ENCODE measurements at regions not wholly inside any gene's neighbourhood (a gene's known extent, or its start where the extent isn't known, plus 50 kb on each side); places are given as distances from the start of the nearest gene placed in this dataset.

DNA sequence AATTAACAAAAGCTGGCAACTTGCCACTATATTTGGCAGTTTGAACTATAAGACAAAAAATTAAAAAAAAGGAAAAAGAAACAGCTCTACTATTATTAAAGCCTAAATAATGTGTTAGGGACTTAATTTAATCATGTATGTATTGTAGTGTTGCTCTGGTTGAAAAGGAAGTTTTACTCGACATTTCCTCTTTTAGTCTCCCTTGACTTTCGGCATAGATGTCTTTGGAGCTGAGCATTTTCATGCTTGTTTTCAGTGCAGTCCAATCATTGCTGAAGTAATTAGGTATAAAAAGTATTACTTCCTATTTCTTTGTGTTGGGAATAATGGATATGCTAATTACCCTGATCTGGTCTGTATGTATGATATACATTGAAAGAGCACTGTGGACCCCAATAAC lies 216.8 kb upstream of the KLF6 start:
- TF ChIP-seq, protein P1, sequence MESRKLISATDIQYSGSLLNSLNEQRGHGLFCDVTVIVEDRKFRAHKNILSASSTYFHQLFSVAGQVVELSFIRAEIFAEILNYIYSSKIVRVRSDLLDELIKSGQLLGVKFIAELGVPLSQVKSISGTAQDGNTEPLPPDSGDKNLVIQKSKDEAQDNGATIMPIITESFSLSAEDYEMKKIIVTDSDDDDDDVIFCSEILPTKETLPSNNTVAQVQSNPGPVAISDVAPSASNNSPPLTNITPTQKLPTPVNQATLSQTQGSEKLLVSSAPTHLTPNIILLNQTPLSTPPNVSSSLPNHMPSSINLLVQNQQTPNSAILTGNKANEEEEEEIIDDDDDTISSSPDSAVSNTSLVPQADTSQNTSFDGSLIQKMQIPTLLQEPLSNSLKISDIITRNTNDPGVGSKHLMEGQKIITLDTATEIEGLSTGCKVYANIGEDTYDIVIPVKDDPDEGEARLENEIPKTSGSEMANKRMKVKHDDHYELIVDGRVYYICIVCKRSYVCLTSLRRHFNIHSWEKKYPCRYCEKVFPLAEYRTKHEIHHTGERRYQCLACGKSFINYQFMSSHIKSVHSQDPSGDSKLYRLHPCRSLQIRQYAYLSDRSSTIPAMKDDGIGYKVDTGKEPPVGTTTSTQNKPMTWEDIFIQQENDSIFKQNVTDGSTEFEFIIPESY (IDR thresholded peaks at IDR 0.05): no peak
- TF ChIP-seq, protein P2, sequence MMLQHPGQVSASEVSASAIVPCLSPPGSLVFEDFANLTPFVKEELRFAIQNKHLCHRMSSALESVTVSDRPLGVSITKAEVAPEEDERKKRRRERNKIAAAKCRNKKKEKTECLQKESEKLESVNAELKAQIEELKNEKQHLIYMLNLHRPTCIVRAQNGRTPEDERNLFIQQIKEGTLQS (IDR thresholded peaks at IDR 0.05): no peak
- TF ChIP-seq, protein P3, sequence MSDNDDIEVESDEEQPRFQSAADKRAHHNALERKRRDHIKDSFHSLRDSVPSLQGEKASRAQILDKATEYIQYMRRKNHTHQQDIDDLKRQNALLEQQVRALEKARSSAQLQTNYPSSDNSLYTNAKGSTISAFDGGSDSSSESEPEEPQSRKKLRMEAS (IDR thresholded peaks at IDR 0.05): no peak
- TF ChIP-seq NR2F2 (IDR thresholded peaks at IDR 0.05) (no peak), RAD21 (IDR thresholded peaks at IDR 0.05) (no peak), HNF4G (IDR thresholded peaks at IDR 0.05) (no peak), FOXA1 (IDR thresholded peaks at IDR 0.05) (no peak), FOXA2 (IDR thresholded peaks at IDR 0.05) (no peak), YY1 (IDR thresholded peaks at IDR 0.05) (no peak), GABPA (IDR thresholded peaks at IDR 0.05 in 1 of 2, conservative IDR thresholded peaks at IDR 0.05 in 1 of 2) (no peak), HNF4A (conservative IDR thresholded peaks at IDR 0.05) (no peak), RXRA (IDR thresholded peaks at IDR 0.05) (no peak), TAF1 (conservative IDR thresholded peaks at IDR 0.05) (no peak), SP1 (IDR thresholded peaks at IDR 0.05) (no peak)
- TF ChIP-seq, protein P4, sequence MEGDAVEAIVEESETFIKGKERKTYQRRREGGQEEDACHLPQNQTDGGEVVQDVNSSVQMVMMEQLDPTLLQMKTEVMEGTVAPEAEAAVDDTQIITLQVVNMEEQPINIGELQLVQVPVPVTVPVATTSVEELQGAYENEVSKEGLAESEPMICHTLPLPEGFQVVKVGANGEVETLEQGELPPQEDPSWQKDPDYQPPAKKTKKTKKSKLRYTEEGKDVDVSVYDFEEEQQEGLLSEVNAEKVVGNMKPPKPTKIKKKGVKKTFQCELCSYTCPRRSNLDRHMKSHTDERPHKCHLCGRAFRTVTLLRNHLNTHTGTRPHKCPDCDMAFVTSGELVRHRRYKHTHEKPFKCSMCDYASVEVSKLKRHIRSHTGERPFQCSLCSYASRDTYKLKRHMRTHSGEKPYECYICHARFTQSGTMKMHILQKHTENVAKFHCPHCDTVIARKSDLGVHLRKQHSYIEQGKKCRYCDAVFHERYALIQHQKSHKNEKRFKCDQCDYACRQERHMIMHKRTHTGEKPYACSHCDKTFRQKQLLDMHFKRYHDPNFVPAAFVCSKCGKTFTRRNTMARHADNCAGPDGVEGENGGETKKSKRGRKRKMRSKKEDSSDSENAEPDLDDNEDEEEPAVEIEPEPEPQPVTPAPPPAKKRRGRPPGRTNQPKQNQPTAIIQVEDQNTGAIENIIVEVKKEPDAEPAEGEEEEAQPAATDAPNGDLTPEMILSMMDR (IDR thresholded peaks at IDR 0.05; ENCODE audit: low read depth, low read length, missing input control): no peak
- Histone ChIP-seq H3K9me3 (ENCODE audit: control insufficient read depth in 4 of 4, low read length in 3 of 4) (peaks cover 0 to 4% (median 0%) of the 10 kb centered on the region in 4 donors), H3K4me3 (ENCODE audit: low read depth in 1 of 3, low read length in 3 of 3) (no peak overlapping the region), H3K27me3 (ENCODE audit: control insufficient read depth in 4 of 4, insufficient read depth in 4 of 4, low read length in 3 of 4) (no peaks in the 10 kb centered on the region), H3K27ac (ENCODE audit: low read depth in 1 of 2, low read length in 2 of 2) (no peak overlapping the region), H3K9ac (ENCODE audit: low read depth in 1 of 2, low read length in 2 of 2) (no peak overlapping the region), H3K4me1 (ENCODE audit: control insufficient read depth in 4 of 4, insufficient read depth in 4 of 4, low read length in 3 of 4) (no peaks in the 10 kb centered on the region), H3K36me3 (ENCODE audit: control insufficient read depth in 4 of 4, insufficient read depth in 3 of 4, low read depth in 1 of 4, low read length in 3 of 4) (no peaks in the 10 kb centered on the region)
- WGBS: 84% methylated on average over 2 of the region's 2 CpGs
- DNase-seq (ENCODE audit: low spot score): no peak

DNA sequence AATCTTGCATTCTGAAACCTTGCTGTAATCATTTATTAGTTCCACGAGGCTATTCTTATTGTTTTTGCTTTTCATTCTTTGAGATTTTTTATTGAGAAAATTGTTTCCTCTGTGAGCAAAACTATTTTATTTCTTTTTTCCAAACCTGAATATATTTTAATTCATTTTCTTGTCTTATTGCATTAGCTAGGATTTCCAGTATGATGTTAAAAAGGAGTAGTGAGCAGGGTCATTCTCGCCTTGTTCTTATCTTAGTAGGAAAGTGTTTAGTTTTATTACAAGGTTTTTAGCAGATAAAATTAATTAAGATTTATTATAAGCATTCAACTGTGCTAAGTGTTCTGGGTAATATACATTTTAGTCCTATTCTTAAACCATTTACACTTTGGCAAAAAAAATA lies 214.6 kb upstream of the KLF6 start:
- Histone ChIP-seq H3K36me3 (ENCODE audit: control insufficient read depth in 4 of 4, insufficient read depth in 3 of 4, low read depth in 1 of 4, low read length in 3 of 4) (peaks cover 0 to 1% (median 0%) of the 10 kb centered on the region in 4 donors), H3K9me3 (ENCODE audit: control insufficient read depth in 4 of 4, low read length in 3 of 4) (peaks cover 0 to 4% (median 0%) of the 10 kb centered on the region in 4 donors), H3K4me3 (ENCODE audit: low read depth in 1 of 3, low read length in 3 of 3) (no peak overlapping the region), H3K4me1 (ENCODE audit: control insufficient read depth in 4 of 4, insufficient read depth in 4 of 4, low read length in 3 of 4) (no peaks in the 10 kb centered on the region), H3K27me3 (ENCODE audit: control insufficient read depth in 4 of 4, insufficient read depth in 4 of 4, low read length in 3 of 4) (no peaks in the 10 kb centered on the region), H3K9ac (ENCODE audit: low read depth in 1 of 2, low read length in 2 of 2) (no peak overlapping the region), H3K27ac (ENCODE audit: low read depth in 1 of 2, low read length in 2 of 2) (no peak overlapping the region)
- no peak for DNase-seq (ENCODE audit: low spot score)
- no peak for TF ChIP-seq YY1 (IDR thresholded peaks at IDR 0.05)
- TF ChIP-seq GABPA (IDR thresholded peaks at IDR 0.05 in 1 of 2, conservative IDR thresholded peaks at IDR 0.05 in 1 of 2): no peak
- no peak for TF ChIP-seq JUND (IDR thresholded peaks at IDR 0.05)
- TF ChIP-seq FOXA2 (IDR thresholded peaks at IDR 0.05): no peak
- TF ChIP-seq, protein P5, sequence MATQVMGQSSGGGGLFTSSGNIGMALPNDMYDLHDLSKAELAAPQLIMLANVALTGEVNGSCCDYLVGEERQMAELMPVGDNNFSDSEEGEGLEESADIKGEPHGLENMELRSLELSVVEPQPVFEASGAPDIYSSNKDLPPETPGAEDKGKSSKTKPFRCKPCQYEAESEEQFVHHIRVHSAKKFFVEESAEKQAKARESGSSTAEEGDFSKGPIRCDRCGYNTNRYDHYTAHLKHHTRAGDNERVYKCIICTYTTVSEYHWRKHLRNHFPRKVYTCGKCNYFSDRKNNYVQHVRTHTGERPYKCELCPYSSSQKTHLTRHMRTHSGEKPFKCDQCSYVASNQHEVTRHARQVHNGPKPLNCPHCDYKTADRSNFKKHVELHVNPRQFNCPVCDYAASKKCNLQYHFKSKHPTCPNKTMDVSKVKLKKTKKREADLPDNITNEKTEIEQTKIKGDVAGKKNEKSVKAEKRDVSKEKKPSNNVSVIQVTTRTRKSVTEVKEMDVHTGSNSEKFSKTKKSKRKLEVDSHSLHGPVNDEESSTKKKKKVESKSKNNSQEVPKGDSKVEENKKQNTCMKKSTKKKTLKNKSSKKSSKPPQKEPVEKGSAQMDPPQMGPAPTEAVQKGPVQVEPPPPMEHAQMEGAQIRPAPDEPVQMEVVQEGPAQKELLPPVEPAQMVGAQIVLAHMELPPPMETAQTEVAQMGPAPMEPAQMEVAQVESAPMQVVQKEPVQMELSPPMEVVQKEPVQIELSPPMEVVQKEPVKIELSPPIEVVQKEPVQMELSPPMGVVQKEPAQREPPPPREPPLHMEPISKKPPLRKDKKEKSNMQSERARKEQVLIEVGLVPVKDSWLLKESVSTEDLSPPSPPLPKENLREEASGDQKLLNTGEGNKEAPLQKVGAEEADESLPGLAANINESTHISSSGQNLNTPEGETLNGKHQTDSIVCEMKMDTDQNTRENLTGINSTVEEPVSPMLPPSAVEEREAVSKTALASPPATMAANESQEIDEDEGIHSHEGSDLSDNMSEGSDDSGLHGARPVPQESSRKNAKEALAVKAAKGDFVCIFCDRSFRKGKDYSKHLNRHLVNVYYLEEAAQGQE (IDR thresholded peaks at IDR 0.05): no peak
- no peak for TF ChIP-seq FOXA1 (IDR thresholded peaks at IDR 0.05)
- no peak for TF ChIP-seq RXRA (IDR thresholded peaks at IDR 0.05)
- no peak for TF ChIP-seq HNF4A (conservative IDR thresholded peaks at IDR 0.05)
- TF ChIP-seq, protein P2 (IDR thresholded peaks at IDR 0.05): no peak
- 63% methylated on average over 2 of the region's 2 CpGs for WGBS

Measured in liver (tissue), 8 donors.